A549 (cell line): ENCODE measurements at regions not wholly inside any gene's neighbourhood (a gene's known extent, or its start where the extent isn't known, plus 50 kb on each side); places are given as distances from the start of the nearest gene placed in this dataset.

ENCODE experiments used
- ATAC-seq, 2 experiments: fragments of 200-7000 bp in 1 of 2; fragments of >200 bp in 1 of 2; cut with Nextera tagmentation in 1 of 2; cut with Tn5 transposase in 1 of 2; 3 replicates each; pipeline versions ENCODE4 v1.8.0 to v1.9.1; 2018 to 2020; ENCODE audit warnings: mild to moderate bottlenecking in 1 of 2, moderate library complexity in 1 of 2
- CTCF ChIA-PET: fragments of 300-600 bp; sonication (Branson Sonifier 250); formaldehyde crosslinking; extraction: SDS; loops from one replicate; lab custom pipeline; 2021; ENCODE audit warnings: antibody characterized with exemption, inconsistent platforms; lab: Yijun Ruan, JAX
- POLR2A ChIA-PET: fragments of 350-600 bp; formaldehyde crosslinking; extraction: SDS; loops from one replicate; lab custom pipeline; 2021; ENCODE audit warnings: antibody characterized with exemption, inconsistent platforms; lab: Yijun Ruan, JAX
- DNase-seq, 2 experiments: peaks; one replicate each; pipeline versions ENCODE4 v3.0.0 to v3.0.0-alpha.2; 2011 to 2016; ENCODE audit warnings: low read depth in 1 of 2, low spot score in 1 of 2
- FAIRE-seq: peaks from 2 replicates; lab custom pipeline; 2011; peaks lifted over from hg19 to GRCh38; lab: Jason Lieb, UNC
- H3K27ac ChIP-seq, 2 experiments: fragments of >200 bp; sonication (Bioruptor Twin); formaldehyde crosslinking; 3 replicates each; pipeline ENCODE4 v1.5.1; 2016 to 2017
- H3K4me1 ChIP-seq: fragments of >200 bp; sonication (Bioruptor Twin); formaldehyde crosslinking; 3 replicates; pipeline ENCODE4 v1.6.1; 2016
- H3K4me2 ChIP-seq: fragments of >200 bp; sonication (Bioruptor Twin); formaldehyde crosslinking; 3 replicates; pipeline ENCODE4 v1.6.1; 2016
- H3K4me3 ChIP-seq: fragments of >200 bp; sonication (Bioruptor Twin); formaldehyde crosslinking; 3 replicates; pipeline ENCODE4 v1.5.1; 2016
- H3K9me3 ChIP-seq: fragments of >200 bp; sonication (Bioruptor Twin); formaldehyde crosslinking; 3 replicates; pipeline ENCODE4 v1.6.1; 2016
- BHLHE40 ChIP-seq: IDR thresholded peaks from 2 replicates; pipeline ENCODE4 v1.6.1; 2012; ENCODE audit warnings: low read depth, low read length, inconsistent platforms
- CBX2 ChIP-seq: fragments of 200-600 bp; sonication (generic); IDR thresholded peaks from 2 replicates; pipeline ENCODE4 v1.6.1; 2016; ENCODE audit warnings: low read depth, mild to moderate bottlenecking, borderline replicate concordance
- CEBPB ChIP-seq, 2 experiments: fragments of >200 bp in 1 of 2; sonication (Bioruptor Twin) in 1 of 2; formaldehyde crosslinking in 1 of 2; IDR thresholded peaks; 2 replicates each; pipeline ENCODE4 v1.6.1; 2012 to 2016
- CHD2 ChIP-seq: fragments of 150-350 bp; IDR thresholded peaks from 2 replicates; pipeline ENCODE4 v1.6.1; 2014; ENCODE audit warnings: low read length; ENCODE audit not compliant: partially characterized antibody
- CTCF ChIP-seq: fragments of >200 bp; sonication (Bioruptor Twin); formaldehyde crosslinking; IDR thresholded peaks from 3 replicates; pipeline ENCODE4 v1.5.1; 2016
- EHMT2 ChIP-seq: fragments of 200-600 bp; sonication (generic); IDR thresholded peaks from 2 replicates; pipeline ENCODE4 v1.6.1; 2016; ENCODE audit warnings: antibody characterized with exemption, low read depth, mild to moderate bottlenecking, moderate library complexity
- EP300 ChIP-seq, 2 experiments: fragments of >200 bp; sonication (Bioruptor Twin); formaldehyde crosslinking; IDR thresholded peaks; 2 replicates in 1 of 2; 3 replicates in 1 of 2; pipeline ENCODE4 v1.6.1; 2016 to 2017
- FOSB ChIP-seq: fragments of 250-450 bp; sonication (Bioruptor Pico); IDR thresholded peaks from 2 replicates; pipeline ENCODE4 v1.5.0; 2020; ENCODE audit warnings: mild to moderate bottlenecking, moderate library complexity
- HDAC2 ChIP-seq: fragments of 200-600 bp; sonication (generic); IDR thresholded peaks from 2 replicates; pipeline ENCODE4 v1.6.1; 2016
- HOXB13 ChIP-seq: fragments of 250-450 bp; sonication (Bioruptor Pico); IDR thresholded peaks from 2 replicates; pipeline ENCODE4 v1.5.0; 2020; ENCODE audit warnings: low read depth, mild to moderate bottlenecking, moderate library complexity
- HOXB5 ChIP-seq: fragments of 250-450 bp; sonication (Bioruptor Pico); IDR thresholded peaks from 2 replicates; pipeline ENCODE4 v1.5.0; 2020; ENCODE audit warnings: mild to moderate bottlenecking, moderate library complexity
- JUNB ChIP-seq: fragments of >200 bp; sonication (Bioruptor Twin); formaldehyde crosslinking; IDR thresholded peaks from 2 replicates; pipeline ENCODE4 v1.6.1; 2016
- MAFK ChIP-seq: fragments of 450-650 bp; IDR thresholded peaks from 2 replicates; pipeline ENCODE4 v1.6.1; 2014; ENCODE audit not compliant: partially characterized antibody
- MAZ ChIP-seq: fragments of 150-350 bp; IDR thresholded peaks from 2 replicates; pipeline ENCODE4 v1.6.1; 2014; ENCODE audit warnings: antibody characterized with exemption, low read depth, low read length, borderline replicate concordance
- MYC ChIP-seq: IDR thresholded peaks from 2 replicates; pipeline ENCODE4 v1.6.1; 2012; ENCODE audit warnings: mild to moderate bottlenecking, inconsistent platforms, low read length, improper control_type of control experiment, borderline replicate concordance
- NPAS2 ChIP-seq: fragments of 250-450 bp; sonication (Bioruptor Pico); IDR thresholded peaks from 2 replicates; pipeline ENCODE4 v1.8.0; 2022; ENCODE audit warnings: mild to moderate bottlenecking, moderate library complexity, borderline replicate concordance
- NR3C1 ChIP-seq: fragments of >200 bp; sonication (Bioruptor Twin); formaldehyde crosslinking; IDR thresholded peaks from 3 replicates; pipeline ENCODE4 v1.6.1; 2017
- PHF8 ChIP-seq: fragments of 200-600 bp; sonication (generic); IDR thresholded peaks from 2 replicates; pipeline ENCODE4 v1.6.1; 2016; ENCODE audit warnings: low read depth, mild to moderate bottlenecking, antibody characterized with exemption, moderate library complexity, borderline replicate concordance
- POLR2A ChIP-seq: IDR thresholded peaks from 2 replicates; pipeline ENCODE4 v1.6.1; 2012; ENCODE audit warnings: mild to moderate bottlenecking, low read length
- RCOR1 ChIP-seq: fragments of 150-350 bp; IDR thresholded peaks from 2 replicates; pipeline ENCODE4 v1.6.1; 2014; ENCODE audit warnings: antibody characterized with exemption, low read length, low read depth
- RFX5 ChIP-seq: fragments of 450-650 bp; IDR thresholded peaks from 2 replicates; pipeline ENCODE4 v1.7.1; 2014; ENCODE audit warnings: antibody characterized with exemption, mild to moderate bottlenecking, moderate library complexity
- TFCP2L1 ChIP-seq: fragments of 250-450 bp; sonication (Bioruptor Pico); IDR thresholded peaks from 2 replicates; pipeline ENCODE4 v1.5.0; 2021; ENCODE audit warnings: mild to moderate bottlenecking
- TP53 ChIP-seq: fragments of 250-450 bp; sonication (Bioruptor Pico); IDR thresholded peaks from 2 replicates; pipeline ENCODE4 v1.5.0; 2021; ENCODE audit warnings: mild to moderate bottlenecking, moderate library complexity
- ZC3H11A ChIP-seq: fragments of 450-650 bp; IDR thresholded peaks from 2 replicates; pipeline ENCODE4 v1.6.1; 2014; ENCODE audit warnings: antibody characterized with exemption, mild to moderate bottlenecking
- ZSCAN20 ChIP-seq: fragments of 250-450 bp; sonication (Bioruptor Pico); IDR thresholded peaks from 2 replicates; pipeline ENCODE4 v1.8.0; 2022; ENCODE audit warnings: mild to moderate bottlenecking, moderate library complexity
- WGBS: methylation state at CpG from one replicate; pipeline ENCODE4 v1.1.6; 2017; ENCODE audit errors: missing lambda C conversion rate; 5-methylcytosine and 5-hydroxymethylcytosine counted together
- TF ChIP-seq, protein P1 (sequence below): fragments of 250-450 bp; sonication (Bioruptor Pico); IDR thresholded peaks from 2 replicates; pipeline ENCODE4 v1.5.0; 2020; ENCODE audit warnings: low read depth, mild to moderate bottlenecking, moderate library complexity
- TF ChIP-seq, protein P2 (sequence below): fragments of 250-450 bp; sonication (Bioruptor Pico); IDR thresholded peaks from 2 replicates; pipeline ENCODE4 v1.5.0; 2021; ENCODE audit warnings: mild to moderate bottlenecking, moderate library complexity, borderline replicate concordance

- TF ChIP-seq, protein P1, sequence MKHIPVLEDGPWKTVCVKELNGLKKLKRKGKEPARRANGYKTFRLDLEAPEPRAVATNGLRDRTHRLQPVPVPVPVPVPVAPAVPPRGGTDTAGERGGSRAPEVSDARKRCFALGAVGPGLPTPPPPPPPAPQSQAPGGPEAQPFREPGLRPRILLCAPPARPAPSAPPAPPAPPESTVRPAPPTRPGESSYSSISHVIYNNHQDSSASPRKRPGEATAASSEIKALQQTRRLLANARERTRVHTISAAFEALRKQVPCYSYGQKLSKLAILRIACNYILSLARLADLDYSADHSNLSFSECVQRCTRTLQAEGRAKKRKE (CRISPR knock-in tag) = no peak
- TF ChIP-seq NR3C1 = no peak
- TF ChIP-seq POLR2A = no peak
- TF ChIP-seq PHF8 = no peak
- no peak for TF ChIP-seq BHLHE40
- TF ChIP-seq MYC = no peak
- TF ChIP-seq JUNB = no peak
- no peak for TF ChIP-seq CBX2
- TF ChIP-seq TP53 (CRISPR knock-in tag) = no peak
- no peak for TF ChIP-seq FOSB (CRISPR knock-in tag)
- no peak for TF ChIP-seq ZSCAN20 (CRISPR knock-in tag)
- no peak for TF ChIP-seq ZC3H11A
- ChIA-PET POLR2A (no interaction called here), CTCF (no interaction called here)
- no peak overlapping the region for H3K27ac ChIP-seq
- no peak overlapping the region for H3K4me3 ChIP-seq
- FAIRE-seq (no peak), DNase-seq (no peak), ATAC-seq (no peak)
- no peak overlapping the region for H3K4me2 ChIP-seq
- WGBS = 23% methylated on average over 1 of the region's 1 CpG
- H3K9me3 ChIP-seq = no peaks in the 10 kb centered on the region
- no peaks in the 10 kb centered on the region for H3K4me1 ChIP-seq
Observed at GRCh38 chr3:94779699-94780098, 716.8 kb downstream of the NSUN3 start.

DNA sequence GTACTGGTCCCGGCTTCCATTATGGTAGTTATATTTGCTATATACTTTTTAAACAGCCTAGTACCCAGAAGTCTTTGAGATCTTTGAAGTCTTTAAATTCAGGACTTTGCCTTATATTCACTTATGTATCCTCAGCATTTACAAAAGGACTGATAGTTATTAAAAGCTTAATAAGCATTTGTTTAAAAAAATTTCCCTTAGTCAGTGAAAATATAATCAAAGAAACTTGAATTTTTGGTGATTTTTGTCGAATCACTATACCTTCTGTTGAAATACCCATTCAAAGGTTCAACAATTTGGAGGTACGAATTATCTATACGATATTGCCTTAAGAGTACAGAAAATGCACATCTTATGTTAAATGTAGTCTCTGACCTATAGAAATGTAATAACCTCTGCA is 721.4 kb downstream of the NSUN3 start:
- no peaks in the 10 kb centered on the region for H3K4me1 ChIP-seq
- FAIRE-seq (no peak), ATAC-seq (no peak), DNase-seq (no peak)
- TF ChIP-seq MAFK (peak; percentile 60), RFX5 (no peak), CHD2 (no peak), HOXB13 (CRISPR knock-in tag) (no peak), EHMT2 (no peak), HOXB5 (CRISPR knock-in tag) (no peak)
- 25% methylated on average over 4 of the region's 4 CpGs for WGBS
- H3K4me3 ChIP-seq = no peak overlapping the region
- H3K9me3 ChIP-seq = no peaks in the 10 kb centered on the region
- no peak overlapping the region for H3K27ac ChIP-seq
- no peak overlapping the region for H3K4me2 ChIP-seq
- POLR2A ChIA-PET = no interaction called here
- CTCF ChIA-PET = no interaction called here

- Histone ChIP-seq H3K4me1 (no peaks in the 10 kb centered on the region), H3K4me3 (no peak overlapping the region), H3K9me3 (no peaks in the 10 kb centered on the region), H3K27ac (no peak overlapping the region), H3K4me2 (no peak overlapping the region)
- DNase-seq (no peak), FAIRE-seq (no peak), ATAC-seq (no peak)
- POLR2A ChIA-PET = no interaction called here
- CTCF ChIA-PET = interaction anchor here (0.6 kb wide), 1 partner anchor 303 kb away, joined by 3 read pairs; no protein-coding TSS in a partner anchor
- 42% methylated on average over 5 of the region's 5 CpGs for WGBS
- no peak for TF ChIP-seq MAFK
- no peak for TF ChIP-seq HDAC2
- TF ChIP-seq, protein P1 (CRISPR knock-in tag) = no peak
- TF ChIP-seq NR3C1 = no peak
- no peak for TF ChIP-seq JUNB
Observed at GRCh38 chr3:94787066-94787465, 724.2 kb downstream of the NSUN3 start.

DNA sequence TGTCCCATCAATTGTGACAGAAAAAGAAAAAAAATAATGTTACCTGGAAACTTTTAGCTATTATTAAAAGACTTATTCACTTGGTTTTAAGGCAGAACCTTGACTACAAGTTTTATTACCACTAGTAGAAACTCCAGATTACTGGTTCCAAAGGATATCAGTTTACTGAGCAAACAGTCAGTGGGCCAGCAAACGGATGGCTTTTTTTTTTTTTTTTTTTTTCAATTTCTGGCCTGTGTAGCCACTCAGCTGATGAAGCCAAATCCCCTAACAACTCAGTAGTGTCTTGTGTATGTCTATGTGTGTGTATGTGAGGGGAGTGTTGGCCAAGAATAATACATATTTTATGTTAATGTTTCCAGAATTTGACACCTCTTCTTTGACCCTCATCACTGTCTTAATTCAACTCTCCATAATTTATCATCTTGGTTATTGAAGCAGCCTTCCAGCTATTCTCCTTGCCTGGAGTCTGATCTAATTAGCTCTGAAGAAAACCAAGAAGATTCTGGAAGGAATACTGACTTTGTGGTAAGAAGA is 724.9 kb downstream of the NSUN3 start:
- Histone ChIP-seq H3K4me3 (no peak overlapping the region), H3K9me3 (no peaks in the 10 kb centered on the region), H3K27ac (no peak overlapping the region), H3K4me2 (no peak overlapping the region), H3K4me1 (no peaks in the 10 kb centered on the region)
- FAIRE-seq (no peak), DNase-seq (no peak), ATAC-seq (no peak)
- ChIA-PET CTCF (interaction anchor here (0.6 kb wide), 1 partner anchor 303 kb away, joined by 3 read pairs; no protein-coding TSS in a partner anchor), POLR2A (no interaction called here)
- WGBS = 8% methylated on average over 1 of the region's 1 CpG
- TF ChIP-seq RCOR1 = no peak
- TF ChIP-seq CBX2 = no peak
- TF ChIP-seq MAZ = no peak
- no peak for TF ChIP-seq HOXB5 (CRISPR knock-in tag)
- TF ChIP-seq CEBPB (IDR thresholded peaks at IDR 0.05) = no peak
- TF ChIP-seq EP300 (IDR thresholded peaks at IDR 0.05) = no peak
- no peak for TF ChIP-seq JUNB
- no peak for TF ChIP-seq TFCP2L1
- no peak for TF ChIP-seq NPAS2 (CRISPR knock-in tag)
- no peak for TF ChIP-seq MYC
- TF ChIP-seq, protein P2, sequence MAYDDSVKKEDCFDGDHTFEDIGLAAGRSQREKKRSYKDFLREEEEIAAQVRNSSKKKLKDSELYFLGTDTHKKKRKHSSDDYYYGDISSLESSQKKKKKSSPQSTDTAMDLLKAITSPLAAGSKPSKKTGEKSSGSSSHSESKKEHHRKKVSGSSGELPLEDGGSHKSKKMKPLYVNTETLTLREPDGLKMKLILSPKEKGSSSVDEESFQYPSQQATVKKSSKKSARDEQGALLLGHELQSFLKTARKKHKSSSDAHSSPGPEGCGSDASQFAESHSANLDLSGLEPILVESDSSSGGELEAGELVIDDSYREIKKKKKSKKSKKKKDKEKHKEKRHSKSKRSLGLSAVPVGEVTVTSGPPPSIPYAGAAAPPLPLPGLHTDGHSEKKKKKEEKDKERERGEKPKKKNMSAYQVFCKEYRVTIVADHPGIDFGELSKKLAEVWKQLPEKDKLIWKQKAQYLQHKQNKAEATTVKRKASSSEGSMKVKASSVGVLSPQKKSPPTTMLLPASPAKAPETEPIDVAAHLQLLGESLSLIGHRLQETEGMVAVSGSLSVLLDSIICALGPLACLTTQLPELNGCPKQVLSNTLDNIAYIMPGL = no peak
- no peak for TF ChIP-seq RFX5
- TF ChIP-seq CTCF = no peak
- TF ChIP-seq BHLHE40 = no peak
- no peak for TF ChIP-seq ZSCAN20 (CRISPR knock-in tag)
- TF ChIP-seq PHF8 = no peak
